Psoas muscle (tissue), 7 donors: ENCODE measurements at regions not wholly inside any gene's neighbourhood (a gene's known extent, or its start where the extent isn't known, plus 50 kb on each side); places are given as distances from the start of the nearest gene placed in this dataset.
A peak's percentile ranks its signal among the peaks of the same experiment; 100 is the strongest.

Experiments used
- ATAC-seq, 4 donors: fragments of 200-7000 bp; cut with Tn5 transposase; one replicate each; pipeline ENCODE4 v1.9.1; 2020; ENCODE audit warnings: moderate library complexity in 3 of 4, mild to moderate bottlenecking in 2 of 4
- DNase-seq, 2 donors: peaks; one replicate each; pipeline ENCODE4 v3.0.0-alpha.2; 2020
- H3K27ac ChIP-seq: fragments of 200-600 bp; one replicate; pipeline ENCODE4 v1.8.0; 2022
- H3K27me3 ChIP-seq, 3 donors: fragments of 200-600 bp in 1 of 3; one replicate each; pipeline versions ENCODE4 v1.6.1 to v1.8.0; 2013 to 2022; ENCODE audit warnings: low read length in 2 of 3, mild to moderate bottlenecking in 2 of 3, moderate library complexity in 1 of 3; ENCODE audit not compliant: insufficient read depth in 3 of 3
- H3K36me3 ChIP-seq, 2 donors: fragments of 200-600 bp in 1 of 2; one replicate each; pipeline versions ENCODE4 v1.6.1 to v1.8.0; 2013 to 2022; ENCODE audit warnings: low read depth in 1 of 2, mild to moderate bottlenecking in 1 of 2, moderate library complexity in 1 of 2; ENCODE audit not compliant: insufficient read depth in 1 of 2
- H3K4me1 ChIP-seq: fragments of 200-600 bp; one replicate; pipeline ENCODE4 v1.8.0; 2022
- H3K4me3 ChIP-seq: fragments of 200-600 bp; one replicate; pipeline ENCODE4 v1.8.0; 2022; ENCODE audit warnings: mild to moderate bottlenecking
- H3K9me3 ChIP-seq: fragments of 200-600 bp; one replicate; pipeline ENCODE4 v1.8.0; 2022
- WGBS, 3 donors: extraction: QIAGEN DNeasy Blood & Tissue Kit; methylation state at CpG; one replicate each; pipeline versions ENCODE4 v1.1.6 to v1.1.7; 2013; 5-methylcytosine and 5-hydroxymethylcytosine counted together
- intact Hi-C, 2 donors: fragments of 100-400 bp; cut with DNase I; formaldehyde crosslinking; loops; one replicate each; pipeline versions ENCODE4 v1.11.0 to v1.14.2; 2022
- TF ChIP-seq, protein P1 (sequence below): fragments of 200-600 bp; IDR thresholded peaks from one replicate; pipeline ENCODE4 v1.8.0; 2022; ENCODE audit warnings: antibody characterized with exemption
- donor health status: healthy with polysubstance abuse.
- donor health status: DM: no; HTN: no; CAD: no; lungs with moderate emphysema.
- donor health status: Bipolar disorder and iron deficiency.
- donor health status: healthy.
- donor health status: DM: yes; HTN: yes; CAD: no.
- donor health status: DM: no; HTN: no; CAD: no.
- donor health status: DM: yes; HTN: yes; CAD: no.

DNA sequence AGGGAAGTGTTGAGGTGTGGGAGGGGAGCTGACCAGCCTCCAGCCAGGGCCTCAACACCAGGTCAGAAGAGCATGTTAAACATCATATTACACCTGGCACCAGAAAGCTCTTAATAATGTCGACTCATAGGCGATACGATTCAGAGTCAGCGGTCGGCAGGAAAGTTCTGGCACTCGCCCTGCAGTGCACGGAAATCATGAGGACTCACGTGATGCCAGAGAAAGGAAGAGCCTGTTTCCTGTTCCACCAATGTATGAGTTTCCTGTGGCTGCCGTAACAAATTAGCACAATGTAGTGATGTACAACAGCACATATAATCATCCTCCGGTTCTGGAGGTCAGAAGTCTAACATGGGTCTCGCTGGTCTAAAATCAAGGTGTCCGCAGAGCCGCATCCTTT, 198.8 kb downstream of the BARX2 start:
- no peak for DNase-seq
- H3K4me3 ChIP-seq: no peak overlapping the region
- H3K27ac ChIP-seq: no peak overlapping the region
- 76 to 80% (median 77%) methylated on average over 13 of the region's 13 CpGs for WGBS, 3 donors
- peaks cover 5% of the 10 kb centered on the region for H3K9me3 ChIP-seq
- H3K4me1 ChIP-seq: no peaks in the 10 kb centered on the region
- intact Hi-C loops: no loop called here
- ATAC-seq: no peak
- no peaks in the 10 kb centered on the region for H3K36me3 ChIP-seq
- H3K27me3 ChIP-seq: no peaks in the 10 kb centered on the region
- TF ChIP-seq, protein P1, sequence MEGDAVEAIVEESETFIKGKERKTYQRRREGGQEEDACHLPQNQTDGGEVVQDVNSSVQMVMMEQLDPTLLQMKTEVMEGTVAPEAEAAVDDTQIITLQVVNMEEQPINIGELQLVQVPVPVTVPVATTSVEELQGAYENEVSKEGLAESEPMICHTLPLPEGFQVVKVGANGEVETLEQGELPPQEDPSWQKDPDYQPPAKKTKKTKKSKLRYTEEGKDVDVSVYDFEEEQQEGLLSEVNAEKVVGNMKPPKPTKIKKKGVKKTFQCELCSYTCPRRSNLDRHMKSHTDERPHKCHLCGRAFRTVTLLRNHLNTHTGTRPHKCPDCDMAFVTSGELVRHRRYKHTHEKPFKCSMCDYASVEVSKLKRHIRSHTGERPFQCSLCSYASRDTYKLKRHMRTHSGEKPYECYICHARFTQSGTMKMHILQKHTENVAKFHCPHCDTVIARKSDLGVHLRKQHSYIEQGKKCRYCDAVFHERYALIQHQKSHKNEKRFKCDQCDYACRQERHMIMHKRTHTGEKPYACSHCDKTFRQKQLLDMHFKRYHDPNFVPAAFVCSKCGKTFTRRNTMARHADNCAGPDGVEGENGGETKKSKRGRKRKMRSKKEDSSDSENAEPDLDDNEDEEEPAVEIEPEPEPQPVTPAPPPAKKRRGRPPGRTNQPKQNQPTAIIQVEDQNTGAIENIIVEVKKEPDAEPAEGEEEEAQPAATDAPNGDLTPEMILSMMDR: no peak

DNA sequence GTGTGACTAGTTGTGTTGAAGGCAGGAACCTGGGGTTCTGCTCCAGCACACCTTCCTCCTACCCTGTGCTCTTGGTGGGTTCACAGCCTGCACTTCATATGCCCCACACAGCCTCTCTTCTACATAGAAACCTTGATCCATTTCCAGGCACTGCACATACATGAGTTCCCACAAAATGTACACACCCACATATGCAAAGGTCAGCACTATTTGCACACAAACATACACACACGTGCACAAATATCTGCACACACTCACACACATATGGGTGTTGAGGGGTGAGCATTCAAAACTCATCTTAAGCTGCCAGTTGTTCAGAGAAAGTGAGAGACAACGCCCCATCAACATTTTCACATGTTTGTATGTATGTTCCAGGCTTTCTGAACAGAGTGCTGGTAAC, 201.0 kb downstream of the BARX2 start:
- 65 to 70% (median 69%) methylated on average over 2 of the region's 2 CpGs for WGBS, 3 donors
- no peaks in the 10 kb centered on the region for H3K9me3 ChIP-seq
- no peaks in the 10 kb centered on the region for H3K4me1 ChIP-seq
- H3K36me3 ChIP-seq: no peaks in the 10 kb centered on the region
- TF ChIP-seq, protein P1: no peak
- no peaks in the 10 kb centered on the region for H3K27me3 ChIP-seq
- intact Hi-C loops: no loop called here
- ATAC-seq: no peak
- no peak overlapping the region for H3K4me3 ChIP-seq
- no peak overlapping the region for H3K27ac ChIP-seq
- no peak for DNase-seq

DNA sequence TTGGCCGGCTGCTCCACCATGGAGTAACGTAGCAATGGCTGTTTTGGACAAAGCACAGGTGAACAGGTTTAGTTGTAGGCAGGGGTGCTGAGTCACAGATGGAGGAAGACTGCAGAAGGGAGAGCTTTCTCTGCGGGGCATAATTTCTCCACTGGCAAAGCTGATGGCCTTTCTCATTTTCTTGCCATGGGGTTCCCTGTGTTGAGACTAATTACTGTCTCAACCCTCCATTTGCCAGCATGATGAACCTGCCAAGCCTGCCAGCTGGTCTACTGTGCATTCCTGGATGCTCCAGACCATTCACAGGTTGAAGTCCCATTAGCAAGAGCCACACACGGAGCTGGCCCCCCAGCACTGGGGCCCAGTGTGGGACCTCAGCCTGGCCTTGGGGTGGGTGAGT, 202.4 kb downstream of the BARX2 start:
- Histone ChIP-seq H3K4me3 (no peak overlapping the region), H3K27ac (no peak overlapping the region), H3K36me3 (no peaks in the 10 kb centered on the region), H3K9me3 (no peaks in the 10 kb centered on the region), H3K4me1 (no peaks in the 10 kb centered on the region), H3K27me3 (no peaks in the 10 kb centered on the region)
- ATAC-seq (no peak), DNase-seq (no peak)
- WGBS, 3 donors: 45 to 67% (median 47%) methylated on average over 4 of the region's 4 CpGs
- TF ChIP-seq, protein P1: no peak
- intact Hi-C loops: no loop called here

DNA sequence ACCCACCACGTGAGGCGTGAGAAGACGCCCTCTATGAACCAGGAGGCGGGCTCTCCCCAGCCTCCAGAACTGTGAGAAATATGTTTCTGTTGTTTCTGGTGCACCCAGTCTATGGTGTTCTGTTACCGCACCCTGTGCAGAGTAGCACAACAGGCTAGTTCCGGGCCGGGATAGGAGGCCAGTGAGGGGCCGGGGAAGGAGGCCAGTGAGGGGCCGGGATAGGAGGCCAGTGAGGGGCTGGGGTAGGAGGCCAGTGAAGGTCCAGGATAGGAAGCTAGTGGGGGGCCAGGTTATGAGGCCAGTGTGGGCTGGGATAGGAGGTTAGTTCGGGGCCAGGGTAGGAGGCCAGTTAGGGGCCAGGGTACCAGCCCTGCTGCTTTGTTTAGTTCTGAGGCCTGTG, 204.6 kb downstream of the BARX2 start:
- Histone ChIP-seq H3K27ac (no peak overlapping the region), H3K4me3 (no peak overlapping the region), H3K9me3 (no peaks in the 10 kb centered on the region), H3K36me3 (no peaks in the 10 kb centered on the region), H3K4me1 (no peaks in the 10 kb centered on the region), H3K27me3 (no peaks in the 10 kb centered on the region)
- ATAC-seq: peak in 1 of 4 donors; percentile 46
- 87 to 91% (median 87%) methylated on average over 10 of the region's 10 CpGs for WGBS, 3 donors
- intact Hi-C loops: no loop called here
- TF ChIP-seq, protein P1: no peak
- DNase-seq: no peak

DNA sequence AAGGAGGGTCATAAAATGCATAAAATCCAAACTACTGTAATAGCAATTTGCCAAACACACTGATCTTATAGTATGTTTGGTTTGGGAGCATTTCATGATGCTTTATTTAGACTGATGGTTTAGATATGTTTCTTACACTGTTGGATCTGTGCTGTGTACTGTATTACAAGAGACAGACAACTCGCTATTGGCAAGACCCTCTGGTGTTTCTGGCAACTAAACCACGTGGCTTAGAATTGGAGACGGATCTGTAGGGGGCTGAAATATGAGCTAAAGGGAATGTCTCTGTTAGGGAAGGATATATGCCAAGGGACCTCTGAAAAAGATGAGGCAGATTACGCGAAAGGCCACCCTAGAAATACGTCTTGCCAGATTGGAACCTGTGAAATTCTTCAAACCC, 208.7 kb downstream of the BARX2 start:
- intact Hi-C loops: no loop called here
- DNase-seq (no peak), ATAC-seq (no peak)
- no peaks in the 10 kb centered on the region for H3K4me1 ChIP-seq
- H3K27me3 ChIP-seq: no peaks in the 10 kb centered on the region
- no peak overlapping the region for H3K27ac ChIP-seq
- WGBS, 3 donors: 24 to 31% (median 26%) methylated on average over 6 of the region's 6 CpGs
- no peaks in the 10 kb centered on the region for H3K9me3 ChIP-seq
- no peak overlapping the region for H3K4me3 ChIP-seq
- H3K36me3 ChIP-seq: no peaks in the 10 kb centered on the region
- TF ChIP-seq, protein P1: no peak
